HG03342 (cell line): ENCODE measurements at regions not wholly inside any gene's neighbourhood (a gene's known extent, or its start where the extent isn't known, plus 50 kb on each side); places are given as distances from the start of the nearest gene placed in this dataset.

Experiments used
- ATAC-seq: cut with Tn5 transposase; IDR thresholded peaks from one replicate; pipeline ENCODE4 v1.9.1; 2021; ENCODE audit warnings: mild to moderate bottlenecking, moderate library complexity; ENCODE audit not compliant: unreplicated experiment

DNA sequence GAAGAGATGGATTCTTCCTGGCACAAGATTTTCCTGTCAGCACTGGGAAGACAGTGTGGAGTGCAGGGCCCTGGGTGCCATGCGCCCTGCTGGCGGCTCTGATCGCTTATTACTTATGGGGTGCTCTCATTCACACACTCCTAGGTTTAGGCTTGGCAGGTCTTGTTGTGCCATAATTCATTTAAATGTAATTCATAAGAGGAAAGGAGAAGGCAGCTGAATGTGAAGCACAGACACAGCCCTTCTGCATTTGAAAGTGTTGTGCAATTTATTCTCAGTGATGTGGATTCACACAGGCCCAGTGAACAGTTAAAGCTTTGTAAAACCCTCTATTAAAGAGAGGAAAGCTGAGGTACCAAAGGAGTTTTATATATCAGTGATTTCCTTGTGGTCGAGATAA, 249.7 kb downstream of the C4orf33 start:
- ATAC-seq, result no peak

DNA sequence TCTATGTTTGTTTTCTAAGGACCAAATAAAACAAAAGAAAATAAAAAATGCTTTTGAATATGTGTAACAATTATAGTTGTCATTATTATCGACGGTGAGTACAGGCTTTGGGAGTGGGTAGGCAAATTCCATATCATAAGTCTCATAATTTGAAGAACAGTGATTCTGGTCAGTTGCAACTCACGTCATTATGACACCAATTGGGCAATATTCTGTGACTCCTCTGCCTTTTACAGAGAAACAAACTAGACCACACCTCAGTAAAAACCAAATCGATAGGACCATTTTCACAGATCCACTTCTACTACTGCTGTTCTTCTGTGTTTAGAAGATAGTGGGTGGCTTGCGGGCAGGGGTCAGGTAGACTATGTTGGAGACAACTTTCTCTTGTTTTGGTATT, 250.1 kb downstream of the C4orf33 start:
- ATAC-seq, result no peak

DNA sequence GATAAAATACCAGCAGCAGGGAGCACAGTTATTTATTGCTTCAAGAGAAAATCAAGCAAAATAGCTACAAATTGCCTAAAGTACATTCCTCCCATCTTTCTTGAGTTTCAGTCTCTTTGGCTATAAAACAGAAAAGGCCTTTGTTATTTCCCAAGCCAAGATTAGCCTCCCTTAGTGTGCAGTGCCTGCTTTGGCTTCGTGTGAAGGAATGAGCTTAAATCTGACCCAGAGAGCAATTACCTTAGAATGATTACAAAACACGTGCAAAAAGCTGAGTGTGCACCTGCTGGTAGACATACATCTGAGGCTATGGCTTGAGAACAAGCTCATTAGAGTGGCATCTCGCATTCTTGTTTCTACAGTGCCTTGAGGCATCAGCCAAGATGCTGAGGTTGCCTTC, 250.8 kb downstream of the C4orf33 start:
- ATAC-seq, result no peak

DNA sequence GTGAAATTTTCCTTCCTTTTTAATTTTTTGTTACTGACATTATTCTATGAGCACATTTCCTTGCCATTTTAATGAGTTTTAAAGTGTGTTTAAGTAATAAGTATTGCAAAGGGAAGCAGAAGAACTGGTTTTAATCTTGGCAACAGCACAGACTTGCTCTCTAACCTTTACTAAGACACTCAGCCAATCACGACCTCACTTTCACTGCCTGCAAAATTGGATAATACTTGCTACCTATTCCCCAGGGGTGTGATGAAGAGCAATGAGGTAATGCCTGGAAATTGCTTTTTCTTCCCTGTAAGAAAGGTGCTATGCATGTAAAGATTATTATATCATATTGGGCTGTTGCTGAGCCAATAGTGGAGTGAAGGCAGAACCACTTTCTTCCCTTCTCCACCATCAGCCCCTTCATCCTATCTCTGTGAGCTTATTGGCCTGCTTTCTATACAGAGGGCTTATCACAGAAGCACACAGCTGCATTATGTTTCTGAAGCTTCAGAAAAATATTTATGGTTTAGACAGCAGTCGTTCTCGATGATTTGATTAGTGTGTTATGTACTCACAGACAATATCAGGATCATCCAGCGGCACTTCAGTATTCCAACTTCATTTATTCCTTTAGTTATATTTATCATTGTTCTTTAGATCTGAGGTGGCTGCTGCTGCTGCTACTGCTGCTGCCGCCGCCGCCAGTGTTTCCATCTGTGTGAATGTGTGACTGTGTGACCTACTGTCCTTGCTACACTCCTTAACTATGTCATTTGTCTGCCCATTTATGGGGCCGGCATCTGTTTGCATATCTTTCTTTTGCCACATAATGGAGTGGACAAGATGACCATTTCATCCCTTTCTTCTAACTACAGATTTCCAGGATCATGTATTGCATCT, 255.1 kb downstream of the C4orf33 start:
- no peak for ATAC-seq

DNA sequence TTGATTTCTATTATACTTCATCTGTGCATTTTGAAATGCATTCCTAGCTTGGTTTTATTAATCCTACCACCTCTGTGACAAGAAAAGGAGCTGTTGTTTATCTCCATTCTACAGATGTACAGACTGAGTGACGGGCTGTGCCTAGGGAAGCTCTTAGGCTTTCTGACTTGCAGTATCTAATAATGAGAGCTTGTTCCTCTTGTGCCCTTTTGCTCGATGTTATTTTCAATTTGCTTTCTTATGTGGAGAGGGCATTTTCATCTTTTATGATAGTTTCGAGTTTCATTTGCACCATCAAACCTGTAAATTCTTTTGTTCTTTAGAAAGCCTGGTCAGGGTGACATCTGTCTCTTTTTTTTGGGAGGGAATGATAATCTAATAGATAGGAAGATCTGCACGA, 256.5 kb downstream of the C4orf33 start:
- ATAC-seq, result no peak

DNA sequence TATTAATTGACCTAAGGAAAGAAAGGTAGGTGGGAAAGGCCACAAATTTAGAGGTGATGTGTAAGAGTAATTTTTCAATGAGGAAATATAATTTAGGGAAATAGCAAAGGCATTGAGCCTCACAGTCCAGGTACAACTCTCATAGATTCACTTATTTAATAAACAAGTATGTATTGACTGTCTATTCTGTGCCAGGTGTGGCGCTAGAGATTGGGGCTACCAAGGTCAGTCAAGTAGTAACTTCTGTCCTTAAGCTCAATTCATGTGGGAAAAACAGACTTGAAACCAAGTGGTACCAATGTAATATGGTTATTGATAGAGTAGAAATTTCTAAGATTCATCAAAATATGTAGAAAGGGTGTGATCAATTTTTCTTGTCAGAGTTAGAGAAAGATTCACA, 257.5 kb downstream of the C4orf33 start:
- no peak for ATAC-seq

DNA sequence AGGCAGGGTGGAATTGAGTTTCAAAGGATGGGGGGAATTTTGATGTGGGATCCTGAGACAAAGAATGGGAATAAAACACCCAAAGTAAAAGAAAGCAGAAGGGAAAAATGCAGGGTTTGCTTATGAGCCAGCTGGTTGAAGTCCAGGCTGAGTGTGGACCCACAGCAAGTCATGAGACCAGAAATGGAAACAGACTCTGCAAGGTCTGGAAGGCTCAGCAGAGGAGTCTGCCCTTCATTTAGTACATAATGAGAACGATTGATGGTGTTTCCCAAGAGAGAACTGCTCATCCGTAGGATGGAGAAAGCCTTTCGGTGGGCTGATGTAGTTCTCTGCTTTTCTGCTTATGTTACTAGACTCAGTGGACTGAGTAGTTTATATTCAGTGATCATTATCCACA, 259.1 kb downstream of the C4orf33 start:
- ATAC-seq, result no peak

DNA sequence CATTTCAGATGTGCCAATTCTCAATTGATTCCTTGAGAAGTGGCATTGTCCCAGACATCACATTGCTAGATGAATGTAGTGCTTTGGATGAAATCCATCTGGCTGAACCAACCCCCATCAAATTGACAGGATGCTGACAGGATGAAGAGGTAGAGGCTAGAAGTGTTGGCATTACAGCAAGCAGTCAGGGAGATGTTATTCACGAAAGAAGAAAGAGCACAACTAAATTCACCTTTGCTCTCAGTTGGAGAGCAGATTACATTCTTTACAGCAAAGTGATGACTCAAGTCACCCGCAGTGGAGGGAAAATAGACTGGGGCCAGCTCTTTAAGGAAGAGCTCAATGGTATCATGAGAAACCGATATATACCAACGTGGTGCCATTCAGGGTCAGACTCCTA, 259.6 kb downstream of the C4orf33 start:
- no peak for ATAC-seq

DNA sequence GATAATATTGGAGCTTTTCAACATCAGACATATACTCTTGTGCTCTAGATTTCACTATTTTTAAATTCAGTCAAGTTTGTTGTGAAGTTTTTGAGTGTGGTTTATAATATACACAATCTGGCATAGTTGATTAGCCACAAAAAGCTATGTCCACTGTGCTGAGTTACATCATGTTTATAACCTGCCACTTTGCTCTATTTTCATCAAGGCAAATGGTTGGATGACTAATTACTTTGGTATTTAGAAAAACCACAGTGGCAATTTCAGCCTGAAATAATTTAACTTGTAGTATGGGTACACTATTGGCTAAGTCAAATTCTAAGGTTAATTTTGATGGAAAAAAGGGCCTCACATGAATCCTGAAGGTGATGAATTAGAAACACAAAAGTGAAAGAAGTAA, 262.6 kb downstream of the C4orf33 start:
- ATAC-seq, result no peak

DNA sequence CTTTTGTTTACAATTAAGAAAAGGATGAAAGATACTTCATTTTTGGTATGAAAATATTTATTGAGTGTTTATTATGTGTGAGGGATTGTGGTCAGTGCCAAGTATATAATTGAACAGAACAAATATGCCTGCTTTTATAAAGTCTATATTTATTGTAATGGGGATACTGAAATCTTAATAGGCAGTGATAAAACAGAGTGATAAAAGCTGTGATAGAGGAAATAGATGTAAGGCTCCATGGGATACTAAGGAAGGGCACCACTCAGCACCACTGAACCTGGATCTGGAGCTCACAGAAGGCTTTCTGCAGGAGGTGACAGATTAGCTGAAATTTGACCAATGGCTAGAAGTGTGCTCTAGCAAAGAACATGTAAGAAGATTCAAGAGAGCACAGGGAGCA, 263.5 kb downstream of the C4orf33 start:
- no peak for ATAC-seq

DNA sequence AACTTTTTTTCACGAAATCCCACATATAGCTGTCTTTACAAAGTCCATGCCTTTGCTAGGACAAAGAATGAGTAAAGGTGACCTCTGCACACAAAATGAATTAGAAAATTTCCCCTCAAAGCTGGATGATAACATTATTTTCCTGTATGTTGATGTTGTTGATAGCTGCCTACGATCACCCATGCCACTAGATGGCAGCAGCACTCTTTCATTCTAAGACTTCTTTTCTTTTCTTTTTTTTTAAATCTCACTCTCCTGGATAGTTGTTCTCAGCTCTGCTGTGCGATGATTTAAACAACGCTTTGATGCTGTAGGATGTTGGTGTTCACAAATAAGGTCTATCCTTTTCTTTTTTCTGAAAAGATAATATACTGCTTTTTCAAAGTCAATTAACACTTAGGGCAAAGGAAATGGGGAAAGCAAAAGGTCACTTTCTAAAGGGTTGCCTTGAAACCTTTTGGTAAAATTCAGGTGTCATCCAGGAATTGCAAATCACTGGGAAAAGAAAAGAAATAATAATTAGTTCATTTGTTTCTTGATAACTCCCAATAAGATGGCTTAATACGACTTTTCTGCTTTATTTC, 266.8 kb downstream of the C4orf33 start:
- ATAC-seq, result peak; percentile 85

DNA sequence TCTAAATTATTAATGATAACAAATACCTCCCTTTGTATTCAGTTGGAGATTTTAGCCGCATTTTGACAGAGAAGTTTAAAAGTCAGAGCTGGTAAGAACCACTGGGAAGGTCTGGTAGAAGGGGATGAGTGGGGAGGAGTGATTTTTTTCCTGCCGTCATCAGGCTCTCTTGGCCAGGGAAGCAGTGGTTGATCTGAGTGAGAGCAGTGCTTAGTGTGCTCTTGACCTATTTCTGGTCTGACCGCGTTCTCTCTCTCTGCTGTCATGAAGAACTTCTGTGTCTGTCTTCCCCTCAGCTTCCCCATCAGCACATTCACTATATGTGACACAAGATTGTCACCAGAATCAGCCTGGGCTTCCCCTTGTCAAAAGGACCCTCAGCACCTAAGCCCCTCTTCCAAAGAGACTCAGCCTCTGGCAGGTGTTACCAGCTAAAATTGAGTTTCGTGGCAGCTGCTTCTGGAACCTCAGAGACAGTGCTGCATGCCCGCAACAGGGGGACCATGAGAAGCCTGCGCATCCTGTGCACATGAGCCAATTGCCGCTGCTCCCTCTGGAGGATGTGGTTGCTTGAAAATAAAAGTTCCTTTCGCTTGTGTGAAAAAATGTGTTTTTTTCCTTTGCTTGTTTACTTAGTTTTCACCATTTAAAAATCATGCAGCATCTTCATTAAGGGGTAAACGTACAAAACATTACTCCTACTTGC, 268.9 kb downstream of the C4orf33 start:
- ATAC-seq, result no peak

DNA sequence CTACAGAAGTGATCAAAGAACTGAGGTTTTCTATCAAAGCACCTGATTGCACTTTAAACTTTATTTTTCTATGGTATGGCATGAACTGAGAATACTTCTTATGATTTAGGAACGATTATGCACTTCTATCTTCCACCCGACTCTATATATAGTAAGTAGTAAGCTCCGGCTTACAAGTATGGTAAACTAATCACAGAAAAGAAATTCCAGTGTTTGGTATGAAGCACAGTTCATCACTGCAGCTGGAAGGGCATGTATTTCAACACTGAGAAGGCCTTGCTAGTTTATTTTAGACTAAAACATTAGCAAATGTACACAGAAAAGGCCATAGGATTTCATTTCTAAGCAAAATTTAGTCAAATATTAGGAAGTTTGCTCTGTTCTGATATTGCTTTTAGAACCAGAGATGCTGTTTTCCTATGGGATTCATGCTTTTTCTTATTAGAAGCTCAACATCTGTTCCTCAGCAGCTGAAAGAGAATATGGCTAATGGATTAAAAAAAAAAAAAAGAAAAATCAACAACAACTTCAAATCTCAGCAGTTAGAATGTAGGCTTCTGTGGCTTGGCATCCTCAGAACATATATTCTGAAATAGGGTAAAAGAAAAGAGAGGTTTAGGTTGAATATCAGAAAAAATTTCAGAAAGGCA, 273.5 kb downstream of the C4orf33 start:
- ATAC-seq, result no peak

DNA sequence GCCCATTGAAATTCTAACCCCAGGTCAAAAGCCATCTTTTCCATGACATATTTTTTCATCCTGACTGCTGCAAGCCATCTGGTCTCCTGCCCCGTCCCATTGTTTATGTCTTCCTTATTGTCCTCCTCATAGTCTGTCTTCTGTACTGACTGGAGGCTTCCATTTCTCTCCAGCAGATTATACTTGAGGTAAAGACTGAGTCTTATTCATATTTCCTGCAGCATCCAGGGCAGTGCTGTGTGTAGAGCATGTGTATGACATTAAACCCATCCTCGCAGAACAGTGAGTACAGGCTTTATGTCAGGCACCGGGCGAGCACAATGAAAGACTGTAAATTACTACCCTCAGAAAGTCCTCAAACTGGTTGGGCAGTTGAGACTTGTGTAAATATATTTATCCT, 275.1 kb downstream of the C4orf33 start:
- ATAC-seq, result no peak

DNA sequence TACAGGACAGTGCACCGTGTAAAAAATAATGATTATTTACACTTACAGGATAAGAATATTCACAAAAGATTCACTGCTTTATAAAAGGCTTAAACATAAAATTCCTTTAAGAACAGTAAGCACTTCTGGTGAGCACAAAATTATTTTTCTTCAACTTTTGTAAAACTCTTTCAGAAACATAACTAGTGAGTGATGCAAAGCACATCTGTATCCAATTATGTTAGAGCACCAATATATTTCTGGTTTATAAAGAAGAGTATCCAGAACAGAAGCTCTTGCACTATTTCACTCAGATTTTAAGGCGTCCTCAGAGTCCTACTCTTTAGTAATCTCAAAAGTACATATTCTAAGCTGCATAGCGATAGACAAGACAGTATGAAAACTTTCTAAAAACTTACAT, 276.0 kb downstream of the C4orf33 start:
- no peak for ATAC-seq

DNA sequence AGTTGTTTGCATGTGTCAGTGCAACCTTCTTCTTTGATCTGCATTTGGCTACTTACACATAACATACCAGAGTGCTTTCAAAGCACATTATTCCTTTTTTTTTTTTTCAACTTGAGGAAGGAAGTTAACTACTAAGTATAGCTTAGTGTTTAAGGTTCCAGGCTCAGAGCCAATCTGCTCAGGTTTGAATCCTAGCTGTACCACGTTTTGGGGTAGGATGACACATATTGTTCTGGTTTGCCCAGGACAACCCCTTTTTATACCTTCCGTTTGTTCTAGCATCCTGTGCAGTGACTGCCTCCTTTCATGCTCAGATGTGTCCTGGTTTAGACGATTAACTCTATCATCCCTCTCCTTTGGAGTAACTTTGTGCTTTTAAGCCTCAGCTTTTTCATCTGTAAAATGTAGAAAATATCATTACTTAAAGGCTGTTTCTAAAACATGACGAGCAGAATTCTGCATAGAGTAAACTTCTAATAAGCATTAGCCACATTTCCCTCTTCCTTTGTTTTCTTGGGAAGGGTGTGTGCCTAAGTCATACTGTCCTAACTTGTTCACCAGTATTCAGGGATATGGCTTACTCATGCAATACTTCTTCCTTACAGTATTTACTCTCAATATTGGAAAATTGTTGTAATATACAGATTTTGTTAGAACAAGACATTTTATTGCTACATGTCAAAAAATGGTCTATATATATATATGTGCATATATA, 281.3 kb downstream of the C4orf33 start:
- no peak for ATAC-seq

DNA sequence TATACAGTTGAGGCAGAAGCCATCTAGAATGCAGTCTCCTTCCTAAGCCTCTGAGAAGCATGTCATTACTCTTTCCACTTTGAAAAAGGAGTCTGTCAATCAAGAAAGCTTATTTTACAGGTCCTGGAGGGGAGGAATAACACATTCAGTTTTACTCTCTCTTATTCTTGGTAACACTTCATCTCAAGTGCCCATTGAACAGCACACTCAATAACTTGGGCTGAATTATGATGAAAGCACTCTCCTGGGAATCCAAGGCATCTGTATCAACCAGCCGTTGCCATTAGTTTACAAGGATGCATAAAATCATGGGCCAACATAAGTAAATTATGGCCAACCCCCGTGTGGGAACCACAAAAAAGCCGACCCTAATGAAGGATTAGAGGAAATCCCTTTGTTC, 282.4 kb downstream of the C4orf33 start:
- ATAC-seq, result no peak

DNA sequence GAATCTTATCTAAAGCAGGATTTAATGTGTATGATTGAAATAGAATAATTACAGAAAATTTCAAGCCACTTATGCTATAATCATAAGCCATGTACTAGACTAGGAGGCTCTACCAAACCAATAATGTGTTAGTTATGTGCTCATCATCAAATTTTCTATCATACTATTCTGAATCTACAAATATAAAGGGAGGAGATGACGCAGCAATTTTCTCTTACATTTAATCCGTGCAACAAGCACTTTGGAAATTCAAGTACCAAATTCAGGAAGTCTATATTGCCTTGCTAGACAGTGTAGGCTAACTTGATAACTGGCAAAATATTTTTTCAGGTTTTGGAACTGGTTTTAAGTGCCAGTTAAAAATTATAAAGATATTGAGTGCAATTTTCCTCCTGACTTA, 283.5 kb downstream of the C4orf33 start:
- no peak for ATAC-seq

DNA sequence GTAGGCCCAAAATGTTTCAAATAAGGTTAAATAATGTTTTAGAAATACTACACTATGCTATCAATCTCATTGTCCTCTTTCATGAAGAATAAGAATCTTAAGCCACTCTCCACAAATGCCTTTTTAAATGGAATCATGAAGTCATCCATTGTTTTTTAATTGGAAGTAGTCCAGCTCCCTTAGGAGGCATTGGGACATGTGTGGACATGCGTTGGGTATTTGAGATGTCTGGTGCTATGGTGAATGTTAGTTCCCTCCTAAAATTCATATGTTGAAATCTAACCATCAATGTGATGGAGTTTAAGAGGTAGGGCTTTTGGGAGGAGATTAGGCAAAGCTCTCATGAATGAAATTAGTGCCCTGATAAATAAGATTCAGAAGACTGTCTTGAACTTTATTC, 289.0 kb downstream of the C4orf33 start:
- ATAC-seq, result no peak

DNA sequence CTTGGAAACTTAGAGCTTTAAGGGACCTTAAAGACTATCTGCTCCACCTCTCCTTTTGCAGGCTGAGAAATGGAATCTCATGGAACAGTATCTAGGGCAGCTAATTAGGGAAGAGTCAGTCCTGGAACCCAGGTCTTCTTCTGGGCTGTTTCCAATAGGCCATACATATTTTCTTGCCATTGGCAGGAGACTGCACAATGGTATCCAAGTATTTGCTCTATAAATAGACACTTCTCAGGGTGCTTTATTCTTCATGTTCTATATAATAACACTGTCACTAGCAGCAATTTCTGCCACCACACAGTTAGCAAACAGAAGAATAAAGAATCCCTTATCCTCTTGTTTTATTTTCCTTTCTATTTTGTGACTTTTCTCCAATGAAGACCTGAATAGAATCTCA, 291.7 kb downstream of the C4orf33 start:
- ATAC-seq, result no peak

DNA sequence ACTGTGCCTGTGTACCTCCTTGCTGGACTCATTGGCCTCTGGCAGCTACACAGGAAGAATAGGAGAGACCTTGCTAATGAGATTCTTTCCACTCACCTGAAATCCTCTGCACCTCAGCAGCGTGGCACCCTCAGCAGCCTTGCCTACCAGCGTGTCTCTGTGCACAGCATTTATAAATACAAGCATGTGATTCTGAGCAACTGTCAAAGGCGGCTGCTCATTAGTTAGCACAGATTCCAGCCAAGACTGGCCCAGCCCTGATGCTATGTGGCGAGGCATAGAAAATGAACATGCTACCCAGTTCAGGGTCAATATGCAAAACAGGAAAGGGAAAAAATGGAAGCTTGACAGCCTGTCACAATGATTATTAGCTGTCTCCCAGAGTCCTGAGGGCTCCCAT, 298.0 kb downstream of the C4orf33 start:
- ATAC-seq, result no peak
